Liver (tissue), 8 donors: ENCODE measurements at regions not wholly inside any gene's neighbourhood (a gene's known extent, or its start where the extent isn't known, plus 50 kb on each side); places are given as distances from the start of the nearest gene placed in this dataset.

Experiments used
- DNase-seq: peaks from one replicate; pipeline ENCODE4 v3.0.0-alpha.2; 2017; ENCODE audit warnings: low spot score
- H3K27ac ChIP-seq, 2 donors: one replicate each; pipeline ENCODE4 v1.7.0; 2013; ENCODE audit warnings: inconsistent platforms in 2 of 2, low read length in 2 of 2, control low read depth in 1 of 2, low read depth in 1 of 2, mild to moderate bottlenecking in 1 of 2
- H3K27me3 ChIP-seq, 4 donors: one replicate each; pipeline versions ENCODE4 v1.6.1 to v1.7.0; 2013; ENCODE audit warnings: low read length in 3 of 4, inconsistent platforms in 1 of 4, mild to moderate bottlenecking in 1 of 4, moderate library complexity in 1 of 4; ENCODE audit not compliant: control insufficient read depth in 4 of 4, insufficient read depth in 4 of 4
- H3K36me3 ChIP-seq, 4 donors: one replicate each; pipeline versions ENCODE4 v1.6.1 to v1.7.0; 2013; ENCODE audit warnings: low read length in 3 of 4, mild to moderate bottlenecking in 3 of 4, low read depth in 1 of 4, moderate library complexity in 1 of 4; ENCODE audit not compliant: control insufficient read depth in 4 of 4, insufficient read depth in 3 of 4
- H3K4me1 ChIP-seq, 4 donors: one replicate each; pipeline versions ENCODE4 v1.6.1 to v1.7.0; 2013; ENCODE audit warnings: low read length in 3 of 4, mild to moderate bottlenecking in 3 of 4, moderate library complexity in 1 of 4; ENCODE audit not compliant: control insufficient read depth in 4 of 4, insufficient read depth in 4 of 4
- H3K4me3 ChIP-seq, 3 donors: one replicate each; pipeline versions ENCODE4 v1.6.1 to v1.7.0; 2013; ENCODE audit warnings: low read length in 3 of 3, control low read depth in 1 of 3, low read depth in 1 of 3, mild to moderate bottlenecking in 1 of 3
- H3K9ac ChIP-seq, 2 donors: one replicate each; pipeline ENCODE4 v1.7.0; 2013; ENCODE audit warnings: low read length in 2 of 2, mild to moderate bottlenecking in 2 of 2, moderate library complexity in 2 of 2, control low read depth in 1 of 2, low read depth in 1 of 2
- H3K9me3 ChIP-seq, 4 donors: one replicate each; pipeline versions ENCODE4 v1.6.1 to v1.7.0; 2013; ENCODE audit warnings: low read length in 3 of 4; ENCODE audit not compliant: control insufficient read depth in 4 of 4
- ATF3 ChIP-seq: IDR thresholded peaks from 2 replicates; pipeline ENCODE4 v1.6.1; 2016; ENCODE audit warnings: antibody characterized with exemption
- CTCF ChIP-seq: fragments of 150-350 bp; IDR thresholded peaks from 2 replicates; pipeline ENCODE4 v1.5.1; 2017; ENCODE audit warnings: improper control_type of control experiment, low read depth, low read length; ENCODE audit not compliant: missing input control
- EGR1 ChIP-seq, 2 donors: IDR thresholded peaks; 2 replicates each; pipeline ENCODE4 v1.6.1; 2016 to 2018; ENCODE audit warnings: antibody characterized with exemption in 2 of 2, low read depth in 2 of 2
- FOXA1 ChIP-seq: IDR thresholded peaks from 2 replicates; pipeline ENCODE4 v1.6.1; 2016; ENCODE audit warnings: antibody characterized with exemption
- FOXA2 ChIP-seq: IDR thresholded peaks from 2 replicates; pipeline ENCODE4 v1.6.1; 2016; ENCODE audit warnings: antibody characterized with exemption
- GABPA ChIP-seq, 2 donors: IDR thresholded peaks in 1 of 2; conservative IDR thresholded peaks in 1 of 2; 2 replicates each; pipeline ENCODE4 v1.6.1; 2016; ENCODE audit warnings: antibody characterized with exemption in 2 of 2, mild to moderate bottlenecking in 1 of 2, moderate library complexity in 1 of 2
- HNF4A ChIP-seq, 2 donors: conservative IDR thresholded peaks; 2 replicates each; pipeline ENCODE4 v1.6.1; 2016; ENCODE audit warnings: antibody characterized with exemption in 2 of 2, mild to moderate bottlenecking in 2 of 2
- HNF4G ChIP-seq: IDR thresholded peaks from 2 replicates; pipeline ENCODE4 v1.6.1; 2016; ENCODE audit warnings: antibody characterized with exemption
- JUND ChIP-seq, 2 donors: IDR thresholded peaks; 2 replicates each; pipeline ENCODE4 v1.6.1; 2016; ENCODE audit warnings: antibody characterized with exemption in 2 of 2
- MAX ChIP-seq: IDR thresholded peaks from 2 replicates; pipeline ENCODE4 v1.6.1; 2016; ENCODE audit warnings: antibody characterized with exemption
- NR2F2 ChIP-seq: IDR thresholded peaks from 2 replicates; pipeline ENCODE4 v1.6.1; 2016; ENCODE audit warnings: antibody characterized with exemption
- RAD21 ChIP-seq, 2 donors: IDR thresholded peaks; 2 replicates each; pipeline ENCODE4 v1.6.1; 2016; ENCODE audit warnings: antibody characterized with exemption in 2 of 2, mild to moderate bottlenecking in 2 of 2
- REST ChIP-seq: IDR thresholded peaks from 2 replicates; pipeline ENCODE4 v1.6.1; 2016; ENCODE audit warnings: antibody characterized with exemption, mild to moderate bottlenecking
- RXRA ChIP-seq, 2 donors: IDR thresholded peaks; 2 replicates each; pipeline ENCODE4 v1.6.1; 2017 to 2018; ENCODE audit warnings: antibody characterized with exemption in 2 of 2, mild to moderate bottlenecking in 1 of 2
- SP1 ChIP-seq: IDR thresholded peaks from 2 replicates; pipeline ENCODE4 v1.6.1; 2018; ENCODE audit warnings: antibody characterized with exemption, mild to moderate bottlenecking
- TAF1 ChIP-seq: conservative IDR thresholded peaks from 2 replicates; pipeline ENCODE4 v1.6.1; 2016; ENCODE audit warnings: antibody characterized with exemption, mild to moderate bottlenecking
- YY1 ChIP-seq: IDR thresholded peaks from 2 replicates; pipeline ENCODE4 v1.6.1; 2016; ENCODE audit warnings: antibody characterized with exemption, mild to moderate bottlenecking
- ZBTB33 ChIP-seq: IDR thresholded peaks from 2 replicates; pipeline ENCODE4 v1.6.1; 2016; ENCODE audit warnings: antibody characterized with exemption
- WGBS: extraction: QIAGEN DNeasy Blood & Tissue Kit; methylation state at CpG from one replicate; pipeline ENCODE4 v1.1.7; 2013; 5-methylcytosine and 5-hydroxymethylcytosine counted together
- donor health status: healthy.
- donor health status: healthy.
- donor health status: healthy.
- donor health status: healthy.
- donor health status: healthy.

- TF ChIP-seq EGR1 (IDR thresholded peaks at IDR 0.05; ENCODE audit: low read depth in 2 of 2) (no peak), CTCF (no peak), RXRA (IDR thresholded peaks at IDR 0.05) (no peak), FOXA2 (no peak), ATF3 (no peak), SP1 (no peak), JUND (IDR thresholded peaks at IDR 0.05) (no peak)
Observed at GRCh38 chr2:217517402-217517801, 485.4 kb downstream of the TNS1 start.

GRCh38 chr2:217515615-217516309 lies 487.0 kb downstream of the TNS1 start:
- no peak for DNase-seq
- no peaks in the 10 kb centered on the region for H3K9me3 ChIP-seq
- no peak overlapping the region for H3K9ac ChIP-seq
- 90% methylated on average over 5 of the region's 5 CpGs for WGBS
- TF ChIP-seq JUND (IDR thresholded peaks at IDR 0.05) = no peak
- TF ChIP-seq CTCF = no peak
- no peak for TF ChIP-seq ATF3
- TF ChIP-seq FOXA1 = no peak
- no peak for TF ChIP-seq REST
- no peak for TF ChIP-seq RAD21 (IDR thresholded peaks at IDR 0.05)
- TF ChIP-seq NR2F2 = no peak
- TF ChIP-seq MAX = no peak
- no peak for TF ChIP-seq RXRA (IDR thresholded peaks at IDR 0.05)
- no peak for TF ChIP-seq FOXA2
- TF ChIP-seq YY1 = no peak
- TF ChIP-seq TAF1 = no peak
- TF ChIP-seq HNF4A (conservative IDR thresholded peaks at IDR 0.05) = no peak
- TF ChIP-seq ZBTB33 = no peak
- no peak for TF ChIP-seq SP1
- TF ChIP-seq GABPA (IDR thresholded peaks at IDR 0.05 in 1 of 2, conservative IDR thresholded peaks at IDR 0.05 in 1 of 2) = no peak
- no peak for TF ChIP-seq HNF4G
- TF ChIP-seq EGR1 (IDR thresholded peaks at IDR 0.05; ENCODE audit: low read depth in 2 of 2) = no peak
- H3K4me1 ChIP-seq = no peaks in the 10 kb centered on the region
- H3K27me3 ChIP-seq = no peaks in the 10 kb centered on the region
- H3K36me3 ChIP-seq = no peaks in the 10 kb centered on the region
- H3K4me3 ChIP-seq = no peak overlapping the region
- no peak overlapping the region for H3K27ac ChIP-seq

More at GRCh38 chr2:217517402-217517801, 485.4 kb downstream of the TNS1 start:
- no peaks in the 10 kb centered on the region for H3K4me1 ChIP-seq
- H3K27me3 ChIP-seq = no peaks in the 10 kb centered on the region
- DNase-seq = no peak
- no peak overlapping the region for H3K4me3 ChIP-seq
- H3K36me3 ChIP-seq = no peaks in the 10 kb centered on the region
- WGBS = 83% methylated on average over 5 of the region's 5 CpGs
- H3K9ac ChIP-seq = no peak overlapping the region
- no peak overlapping the region for H3K27ac ChIP-seq
- H3K9me3 ChIP-seq = no peaks in the 10 kb centered on the region
